ENCODE measurements at regions not wholly inside any gene's neighbourhood (a gene's known extent, or its start where the extent isn't known, plus 50 kb on each side); places are given as distances from the start of the nearest gene placed in this dataset.

DNA sequence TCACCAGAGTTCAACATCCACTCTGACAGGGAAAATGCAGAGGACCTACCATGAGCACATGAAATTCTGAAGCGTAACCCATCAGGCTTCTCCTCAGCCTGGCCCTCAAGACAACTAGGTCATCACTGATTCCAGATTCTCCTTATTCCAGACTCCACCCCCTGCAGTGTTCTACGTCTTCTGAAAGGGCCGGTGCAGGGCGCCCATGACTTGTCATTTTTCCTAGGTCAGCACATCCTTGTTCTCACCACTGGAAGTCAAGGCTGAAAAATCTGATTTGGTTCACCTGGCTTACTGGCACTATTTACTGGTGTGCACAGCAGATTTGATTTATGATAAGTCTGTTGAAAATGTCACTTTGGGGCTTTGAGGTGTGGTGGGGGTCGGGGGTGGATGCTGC lies 140.9 kb upstream of the KLF3 start:
- TF ChIP-seq, protein P1, sequence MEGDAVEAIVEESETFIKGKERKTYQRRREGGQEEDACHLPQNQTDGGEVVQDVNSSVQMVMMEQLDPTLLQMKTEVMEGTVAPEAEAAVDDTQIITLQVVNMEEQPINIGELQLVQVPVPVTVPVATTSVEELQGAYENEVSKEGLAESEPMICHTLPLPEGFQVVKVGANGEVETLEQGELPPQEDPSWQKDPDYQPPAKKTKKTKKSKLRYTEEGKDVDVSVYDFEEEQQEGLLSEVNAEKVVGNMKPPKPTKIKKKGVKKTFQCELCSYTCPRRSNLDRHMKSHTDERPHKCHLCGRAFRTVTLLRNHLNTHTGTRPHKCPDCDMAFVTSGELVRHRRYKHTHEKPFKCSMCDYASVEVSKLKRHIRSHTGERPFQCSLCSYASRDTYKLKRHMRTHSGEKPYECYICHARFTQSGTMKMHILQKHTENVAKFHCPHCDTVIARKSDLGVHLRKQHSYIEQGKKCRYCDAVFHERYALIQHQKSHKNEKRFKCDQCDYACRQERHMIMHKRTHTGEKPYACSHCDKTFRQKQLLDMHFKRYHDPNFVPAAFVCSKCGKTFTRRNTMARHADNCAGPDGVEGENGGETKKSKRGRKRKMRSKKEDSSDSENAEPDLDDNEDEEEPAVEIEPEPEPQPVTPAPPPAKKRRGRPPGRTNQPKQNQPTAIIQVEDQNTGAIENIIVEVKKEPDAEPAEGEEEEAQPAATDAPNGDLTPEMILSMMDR (IDR thresholded peaks at IDR 0.05; ENCODE audit: control extremely low read depth, extremely low read depth, low read depth, missing control alignments) = no peak
- no peak for DNase-seq (ENCODE audit: extremely low spot score)
- POLR2A ChIA-PET = interaction anchor here (0.7 kb wide), 1 partner anchor 245 kb away, joined by 3 read pairs; no protein-coding TSS in a partner anchor
- CTCF ChIA-PET = interaction anchor here (1.7 to 3.2 kb wide), 2 partner anchors 13 to 203 kb away, joined by 4 to 12 read pairs; no protein-coding TSS in a partner anchor

DNA sequence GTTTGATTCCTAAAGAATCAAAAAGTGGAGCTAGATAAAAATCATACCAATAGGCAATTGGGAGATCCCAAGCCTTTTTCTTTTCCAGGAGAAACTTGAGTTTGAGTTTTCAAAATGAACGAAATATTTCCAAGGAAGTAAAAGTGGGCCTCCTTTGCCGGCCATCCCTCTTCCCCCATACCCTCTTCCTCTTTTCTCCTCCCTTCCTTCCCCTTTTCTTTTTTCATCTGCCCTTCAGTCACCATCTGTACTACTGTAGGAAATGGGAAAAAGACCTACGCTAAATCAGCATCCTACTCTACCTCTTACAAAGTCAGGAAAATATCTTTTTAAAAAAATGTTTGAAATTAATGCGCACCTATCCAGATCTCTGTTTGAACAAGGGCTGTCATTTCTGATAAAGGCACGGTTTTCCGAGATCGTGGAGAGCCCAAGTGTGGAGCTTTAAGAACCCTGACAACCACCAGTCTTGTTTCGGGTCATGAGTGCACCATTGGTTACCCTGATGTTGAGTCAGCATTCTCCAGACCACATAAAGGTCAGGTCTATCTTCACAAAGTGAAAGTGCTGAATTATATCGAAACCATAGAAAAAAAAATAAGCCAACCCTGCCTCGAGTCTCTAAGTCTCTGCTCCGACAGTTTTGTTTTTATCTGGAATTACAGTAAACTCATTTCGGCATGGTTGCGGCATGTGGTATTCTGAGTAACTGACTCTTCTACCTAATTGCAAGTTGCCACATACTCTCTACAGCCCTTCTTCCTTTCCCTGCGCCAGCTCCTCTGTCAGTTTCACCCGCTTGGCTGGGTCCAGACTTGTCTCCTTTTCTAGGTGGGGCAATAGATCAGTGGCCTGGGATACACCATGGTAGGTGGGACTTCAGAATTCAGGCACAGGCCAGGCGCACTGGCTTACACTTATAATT lies 140.2 kb upstream of the KLF3 start:
- DNase-seq (ENCODE audit: extremely low spot score) = peak; percentile 85
- ChIA-PET CTCF (interaction anchor here (1.0 to 3.2 kb wide), 4 partner anchors 12 to 204 kb away, joined by 3 to 12 read pairs (median 4); no protein-coding TSS in a partner anchor), POLR2A (interaction anchor here (0.5 to 0.7 kb wide), 2 partner anchors 204 to 1383 kb away, joined by 3 to 4 read pairs; no protein-coding TSS in a partner anchor)
- TF ChIP-seq, protein P1 (IDR thresholded peaks at IDR 0.05; ENCODE audit: control extremely low read depth, extremely low read depth, low read depth, missing control alignments) = no peak

- TF ChIP-seq, protein P1 (IDR thresholded peaks at IDR 0.05; ENCODE audit: control extremely low read depth, extremely low read depth, low read depth, missing control alignments) = no peak
- ChIA-PET CTCF (interaction anchor here (0.6 to 1.6 kb wide), 5 partner anchors 10 to 149 kb away, joined by 3 to 5 read pairs (median 4); no protein-coding TSS in a partner anchor), POLR2A (no interaction called here)
- no peak for DNase-seq (ENCODE audit: extremely low spot score)
These were observed 137.6 kb upstream of the KLF3 start for GRCh38 chr4:38526412-38526811.

- ChIA-PET POLR2A (no interaction called here), CTCF (interaction anchor here (0.9 to 2.6 kb wide), 5 partner anchors 9 to 346 kb away, joined by 3 to 10 read pairs (median 3); no protein-coding TSS in a partner anchor)
- TF ChIP-seq, protein P1 (IDR thresholded peaks at IDR 0.05; ENCODE audit: control extremely low read depth, extremely low read depth, low read depth, missing control alignments) = no peak
- peak; percentile 57 for DNase-seq (ENCODE audit: extremely low spot score)
These were observed 134.5 kb upstream of the KLF3 start for GRCh38 chr4:38529189-38530115.

DNA sequence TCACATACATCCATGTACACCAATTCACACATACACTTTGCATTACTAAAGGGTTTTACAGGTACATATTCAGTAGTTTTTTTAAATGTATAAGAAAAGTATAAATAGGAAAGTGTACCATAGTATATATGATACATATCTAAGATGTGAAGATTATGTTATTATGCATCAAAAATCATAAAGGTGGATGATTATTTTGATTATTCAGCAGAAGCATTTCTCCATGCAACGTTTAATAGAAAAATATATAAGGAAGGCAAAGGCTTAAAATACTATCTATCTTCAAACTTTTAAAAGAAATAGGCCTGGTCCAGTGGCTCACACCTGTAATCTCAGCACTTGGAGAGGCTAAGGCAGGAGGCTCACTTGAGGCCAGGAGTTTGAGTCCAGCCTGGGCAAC lies 133.5 kb upstream of the KLF3 start:
- no peak for DNase-seq (ENCODE audit: extremely low spot score)
- TF ChIP-seq, protein P1 (IDR thresholded peaks at IDR 0.05; ENCODE audit: control extremely low read depth, extremely low read depth, low read depth, missing control alignments) = no peak
- ChIA-PET CTCF (interaction anchor here (1.1 kb wide), 1 partner anchor 145 kb away, joined by 4 read pairs; no protein-coding TSS in a partner anchor), POLR2A (interaction anchor here (0.6 to 1.0 kb wide), 2 partner anchors 220 to 382 kb away, joined by 3 to 5 read pairs; no protein-coding TSS in a partner anchor)

Data from GM10248 (cell line).